EL (cell line): ENCODE measurements at regions not wholly inside any gene's neighbourhood (a gene's known extent, or its start where the extent isn't known, plus 50 kb on each side); places are given as distances from the start of the nearest gene placed in this dataset.
"Not testable (repeated sequence)": the region's sequence is repeated elsewhere in the genome, so short reads cannot be mapped to it uniquely, and the experiment has no call there.

ENCODE experiments used
- DNase-seq: peaks from one replicate; pipeline ENCODE4 v3.0.0-alpha.2; 2016

- DNase-seq = no peak
These were observed 1156.0 kb upstream of the LRRTM3 start for GRCh38 chr10:65769828-65770227.

- DNase-seq = no peak
These were observed 1147.1 kb upstream of the LRRTM3 start for GRCh38 chr10:65778753-65779152.

GRCh38 chr10:65779985-65780384, 1145.9 kb upstream of the LRRTM3 start:
- DNase-seq = no peak

GRCh38 chr10:65786279-65786678, 1139.6 kb upstream of the LRRTM3 start:
- no peak for DNase-seq

GRCh38 chr10:65787571-65787970, 1138.3 kb upstream of the LRRTM3 start:
- DNase-seq = no peak

- no peak for DNase-seq
These were observed 1137.6 kb upstream of the LRRTM3 start for GRCh38 chr10:65788271-65788670.

GRCh38 chr10:65791979-65792378, 1133.9 kb upstream of the LRRTM3 start:
- DNase-seq = no peak

- no peak for DNase-seq
These were observed 1132.0 kb upstream of the LRRTM3 start for GRCh38 chr10:65793738-65794425.

GRCh38 chr10:65794861-65795260, 1131.0 kb upstream of the LRRTM3 start:
- not testable (repeated sequence) for DNase-seq

GRCh38 chr10:65796472-65796871, 1129.4 kb upstream of the LRRTM3 start:
- no peak for DNase-seq

- DNase-seq = no peak
These were observed 1127.7 kb upstream of the LRRTM3 start for GRCh38 chr10:65798133-65798532.

GRCh38 chr10:65802391-65802790, 1123.4 kb upstream of the LRRTM3 start:
- DNase-seq = no peak

GRCh38 chr10:65805511-65805910, 1120.3 kb upstream of the LRRTM3 start:
- DNase-seq = no peak

GRCh38 chr10:65805993-65806392, 1119.8 kb upstream of the LRRTM3 start:
- no peak for DNase-seq

- no peak for DNase-seq
These were observed 1117.0 kb upstream of the LRRTM3 start for GRCh38 chr10:65808687-65809333.

- no peak for DNase-seq
These were observed 1113.8 kb upstream of the LRRTM3 start for GRCh38 chr10:65811931-65812525.

- no peak for DNase-seq
These were observed 1109.3 kb upstream of the LRRTM3 start for GRCh38 chr10:65816536-65816935.

- no peak for DNase-seq
These were observed 1106.8 kb upstream of the LRRTM3 start for GRCh38 chr10:65818990-65819389.

- no peak for DNase-seq
These were observed 1098.5 kb upstream of the LRRTM3 start for GRCh38 chr10:65827359-65827758.

- no peak for DNase-seq
These were observed 1087.0 kb upstream of the LRRTM3 start for GRCh38 chr10:65838811-65839210.

- no peak for DNase-seq
These were observed 1082.6 kb upstream of the LRRTM3 start for GRCh38 chr10:65843203-65843602.

GRCh38 chr10:65845916-65846315, 1079.9 kb upstream of the LRRTM3 start:
- DNase-seq = no peak

- DNase-seq = no peak
These were observed 1079.3 kb upstream of the LRRTM3 start for GRCh38 chr10:65846541-65846940.

GRCh38 chr10:65846949-65847348, 1078.9 kb upstream of the LRRTM3 start:
- no peak for DNase-seq
